ENCODE measurements at regions not wholly inside any gene's neighbourhood (a gene's known extent, or its start where the extent isn't known, plus 50 kb on each side); places are given as distances from the start of the nearest gene placed in this dataset.

DNA sequence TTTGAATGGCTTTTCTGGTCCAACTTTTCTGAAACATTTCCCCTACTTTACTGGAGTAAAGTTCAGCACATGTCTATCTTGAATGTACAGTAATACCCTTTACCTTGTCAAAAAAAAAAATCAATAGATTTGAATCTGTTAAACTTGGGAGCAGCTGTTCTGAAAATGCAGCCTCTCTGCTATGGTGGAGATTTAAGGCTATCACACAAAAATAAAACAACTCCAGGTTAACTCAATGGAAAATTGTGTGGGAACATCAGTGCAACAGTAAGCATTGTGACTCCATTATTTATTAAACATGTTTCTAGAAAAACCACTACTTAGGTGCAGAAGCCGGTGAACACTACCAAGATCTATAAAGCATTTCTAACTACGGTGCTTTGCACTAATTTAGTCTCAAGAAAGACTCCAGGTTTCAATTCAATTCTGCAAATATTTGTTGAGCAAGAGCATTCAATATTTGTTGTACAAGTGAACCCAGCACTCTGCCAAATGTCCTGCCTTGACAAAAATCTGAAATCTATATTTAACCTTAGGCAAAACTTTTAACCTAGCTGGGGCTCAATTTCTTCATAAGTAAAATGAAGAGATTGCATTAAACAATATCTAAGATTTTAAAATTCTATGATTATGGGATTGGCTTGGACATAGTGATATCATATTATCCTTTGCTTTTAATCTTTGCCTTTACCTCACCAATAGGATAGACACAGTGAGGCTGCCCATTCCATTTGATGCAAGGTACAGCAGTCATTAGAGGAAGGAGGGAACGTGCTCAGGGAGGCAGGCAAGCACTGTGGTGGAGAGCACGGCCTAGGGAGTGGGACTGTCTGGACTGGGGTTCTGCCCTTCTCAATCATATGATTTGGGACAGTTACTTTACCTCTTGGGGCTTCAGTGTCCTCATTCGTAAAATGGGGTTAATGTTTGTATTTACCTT lies 155.2 kb downstream of the KITLG start:
- Histone ChIP-seq H3K36me3 (ENCODE audit: control insufficient read depth in 4 of 4, insufficient read depth in 4 of 4, low read length in 3 of 4) (no peaks in the 10 kb centered on the region), H3K27ac (ENCODE audit: insufficient read depth in 1 of 2, low read depth in 1 of 2, low read length in 2 of 2, poor library complexity in 1 of 2, severe bottlenecking in 2 of 2) (no peak overlapping the region), H3K4me3 (ENCODE audit: control insufficient read depth in 1 of 7, extremely low read depth in 1 of 7, insufficient read depth in 4 of 7, low read depth in 2 of 7, low read length in 6 of 7) (no peak overlapping the region), H3K27me3 (replicated peaks in 2 of 5; ENCODE audit: control insufficient read depth in 4 of 5, insufficient read depth in 5 of 5, low read length in 4 of 5) (no peaks in the 10 kb centered on the region), H3K9me3 (ENCODE audit: control extremely low read depth in 1 of 5, control insufficient read depth in 4 of 5, insufficient read depth in 2 of 5, low read depth in 1 of 5, low read length in 4 of 5) (peaks cover 0 to 4% (median 0%) of the 10 kb centered on the region in 5 experiments), H3K4me1 (ENCODE audit: control extremely low read depth in 1 of 4, control insufficient read depth in 4 of 4, insufficient read depth in 4 of 4, low read length in 3 of 4) (no peaks in the 10 kb centered on the region)
- 91% methylated on average over 4 of the region's 5 CpGs for WGBS (ENCODE audit: insufficient coverage)
- DNase-seq: no peak
- CTCF ChIA-PET: no interaction called here
- POLR2A ChIA-PET: no interaction called here

DNA sequence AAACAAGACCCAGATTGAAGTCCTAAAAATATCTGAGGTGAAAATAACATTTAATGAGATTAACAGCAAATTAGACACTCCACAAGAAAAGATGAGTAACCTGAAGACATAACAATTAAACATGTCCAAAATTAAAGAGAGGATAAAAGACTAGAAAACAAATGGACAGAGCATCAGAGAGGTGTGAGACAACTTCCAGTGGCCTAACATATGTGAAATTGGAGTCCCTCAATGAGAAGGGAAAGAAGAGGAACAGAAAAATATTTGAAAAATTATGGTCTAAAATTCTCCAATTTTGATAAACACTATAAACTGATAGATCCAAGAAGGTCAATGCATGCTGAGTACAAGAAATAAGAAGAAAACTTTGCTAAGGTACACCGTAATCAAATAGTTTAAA lies 151.9 kb downstream of the KITLG start:
- Histone ChIP-seq H3K36me3 (ENCODE audit: control insufficient read depth in 4 of 4, insufficient read depth in 4 of 4, low read length in 3 of 4) (no peaks in the 10 kb centered on the region), H3K27ac (ENCODE audit: insufficient read depth in 1 of 2, low read depth in 1 of 2, low read length in 2 of 2, poor library complexity in 1 of 2, severe bottlenecking in 2 of 2) (no peak overlapping the region), H3K27me3 (replicated peaks in 2 of 5; ENCODE audit: control insufficient read depth in 4 of 5, insufficient read depth in 5 of 5, low read length in 4 of 5) (no peaks in the 10 kb centered on the region), H3K4me3 (ENCODE audit: control insufficient read depth in 1 of 7, extremely low read depth in 1 of 7, insufficient read depth in 4 of 7, low read depth in 2 of 7, low read length in 6 of 7) (no peak overlapping the region), H3K4me1 (ENCODE audit: control extremely low read depth in 1 of 4, control insufficient read depth in 4 of 4, insufficient read depth in 4 of 4, low read length in 3 of 4) (peaks cover 3 to 14% (median 9%) of the 10 kb centered on the region in 4 experiments), H3K9me3 (ENCODE audit: control extremely low read depth in 1 of 5, control insufficient read depth in 4 of 5, insufficient read depth in 2 of 5, low read depth in 1 of 5, low read length in 4 of 5) (peaks cover 0 to 4% (median 0%) of the 10 kb centered on the region in 5 experiments)
- DNase-seq: peak in 2 of 3 donors; percentile 18 to 40
- POLR2A ChIA-PET: no interaction called here
- WGBS (ENCODE audit: insufficient coverage): no CpG with 5 or more reads among the region's 1 CpG
- CTCF ChIA-PET: no interaction called here

DNA sequence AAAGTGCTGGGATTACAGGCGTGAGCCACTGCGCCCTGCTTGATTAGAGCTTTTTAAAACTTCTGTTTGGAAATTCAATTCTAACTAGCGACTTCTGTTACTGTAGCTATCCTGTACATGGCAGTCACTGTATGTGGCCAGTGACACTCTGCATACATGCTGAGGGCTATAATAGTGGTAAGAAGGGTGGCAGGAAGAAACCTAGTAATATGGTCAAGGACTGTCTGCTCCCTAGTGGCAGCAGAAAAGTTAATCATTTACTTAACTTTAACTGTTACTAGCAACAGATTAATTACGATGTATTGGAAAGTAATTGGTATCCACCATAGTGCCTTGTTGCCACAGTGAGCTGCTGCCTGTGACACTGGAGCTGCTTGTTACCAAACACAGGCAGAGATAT lies 149.0 kb downstream of the KITLG start:
- DNase-seq: no peak
- peaks cover 17 to 37% (median 28%) of the 10 kb centered on the region in 4 experiments for H3K4me1 ChIP-seq (ENCODE audit: control extremely low read depth in 1 of 4, control insufficient read depth in 4 of 4, insufficient read depth in 4 of 4, low read length in 3 of 4)
- 100% methylated on average over 3 of the region's 4 CpGs for WGBS (ENCODE audit: insufficient coverage)
- ChIA-PET CTCF (no interaction called here), POLR2A (no interaction called here)
- no peaks in the 10 kb centered on the region for H3K36me3 ChIP-seq (ENCODE audit: control insufficient read depth in 4 of 4, insufficient read depth in 4 of 4, low read length in 3 of 4)
- no peaks in the 10 kb centered on the region for H3K27me3 ChIP-seq (replicated peaks in 2 of 5; ENCODE audit: control insufficient read depth in 4 of 5, insufficient read depth in 5 of 5, low read length in 4 of 5)
- peaks cover 0 to 4% (median 0%) of the 10 kb centered on the region in 5 experiments for H3K9me3 ChIP-seq (ENCODE audit: control extremely low read depth in 1 of 5, control insufficient read depth in 4 of 5, insufficient read depth in 2 of 5, low read depth in 1 of 5, low read length in 4 of 5)
- no peak overlapping the region for H3K27ac ChIP-seq (ENCODE audit: insufficient read depth in 1 of 2, low read depth in 1 of 2, low read length in 2 of 2, poor library complexity in 1 of 2, severe bottlenecking in 2 of 2)
- H3K4me3 ChIP-seq (ENCODE audit: control insufficient read depth in 1 of 7, extremely low read depth in 1 of 7, insufficient read depth in 4 of 7, low read depth in 2 of 7, low read length in 6 of 7): no peak overlapping the region

DNA sequence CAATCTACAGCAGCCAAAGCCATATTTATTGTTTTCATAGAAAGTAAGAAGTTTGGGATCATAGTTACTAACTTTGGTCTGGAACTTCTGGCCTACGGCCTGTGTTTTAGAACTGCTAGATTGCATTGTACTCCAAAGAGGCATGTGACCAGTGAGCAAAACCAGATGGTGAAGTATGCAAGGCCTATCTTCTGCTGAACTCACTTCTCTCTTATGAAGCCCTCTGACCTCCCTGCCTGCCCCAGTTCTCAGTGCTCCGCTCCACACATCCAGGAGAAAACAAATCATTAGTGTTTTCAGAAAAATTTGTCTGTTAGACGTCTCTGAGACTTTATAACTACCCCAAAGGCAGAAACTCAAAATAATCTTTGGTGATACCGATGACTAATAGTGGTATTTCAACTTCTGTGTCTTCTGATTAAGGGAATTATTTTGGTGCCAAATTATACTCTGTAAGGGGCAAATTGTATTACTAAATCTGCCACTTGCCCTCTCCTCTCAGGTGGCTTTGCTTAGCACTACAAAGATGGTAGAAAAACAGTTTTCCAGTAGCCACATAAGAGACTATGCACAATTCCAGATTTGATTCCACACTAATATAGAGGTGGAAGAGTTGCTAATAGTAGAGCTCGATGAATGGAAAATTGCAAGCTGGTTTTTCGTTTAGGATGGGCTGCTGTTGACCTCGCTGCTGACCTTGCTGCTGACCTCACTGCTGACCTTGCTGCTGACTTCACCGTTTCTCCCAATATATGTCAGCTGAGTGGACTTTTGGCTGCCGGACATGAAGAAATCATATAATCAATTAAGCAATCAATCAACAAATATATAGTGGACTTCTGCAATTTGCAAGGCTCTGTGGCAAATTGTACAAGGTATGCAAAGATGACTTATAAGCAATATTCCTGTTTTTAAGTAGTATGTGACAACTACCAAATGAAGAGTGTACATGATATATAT lies 147.5 kb downstream of the KITLG start:
- peak in 2 of 3 donors; percentile 22 to 39 for DNase-seq
- Histone ChIP-seq H3K27ac (ENCODE audit: insufficient read depth in 1 of 2, low read depth in 1 of 2, low read length in 2 of 2, poor library complexity in 1 of 2, severe bottlenecking in 2 of 2) (peak overlapping the region; percentile 67 to 90), H3K4me1 (ENCODE audit: control extremely low read depth in 1 of 4, control insufficient read depth in 4 of 4, insufficient read depth in 4 of 4, low read length in 3 of 4) (peaks cover 17 to 37% (median 28%) of the 10 kb centered on the region in 4 experiments), H3K4me3 (ENCODE audit: control insufficient read depth in 1 of 7, extremely low read depth in 1 of 7, insufficient read depth in 4 of 7, low read depth in 2 of 7, low read length in 6 of 7) (no peak overlapping the region), H3K36me3 (ENCODE audit: control insufficient read depth in 4 of 4, insufficient read depth in 4 of 4, low read length in 3 of 4) (no peaks in the 10 kb centered on the region), H3K27me3 (replicated peaks in 2 of 5; ENCODE audit: control insufficient read depth in 4 of 5, insufficient read depth in 5 of 5, low read length in 4 of 5) (no peaks in the 10 kb centered on the region), H3K9me3 (ENCODE audit: control extremely low read depth in 1 of 5, control insufficient read depth in 4 of 5, insufficient read depth in 2 of 5, low read depth in 1 of 5, low read length in 4 of 5) (peaks cover 0 to 9% (median 3%) of the 10 kb centered on the region in 5 experiments)
- ChIA-PET CTCF (interaction anchor here (1.5 kb wide), 1 partner anchor 40 kb away, joined by 8 read pairs; no protein-coding TSS in a partner anchor), POLR2A (no interaction called here)
- WGBS (ENCODE audit: insufficient coverage): 93% methylated on average over 3 of the region's 9 CpGs

DNA sequence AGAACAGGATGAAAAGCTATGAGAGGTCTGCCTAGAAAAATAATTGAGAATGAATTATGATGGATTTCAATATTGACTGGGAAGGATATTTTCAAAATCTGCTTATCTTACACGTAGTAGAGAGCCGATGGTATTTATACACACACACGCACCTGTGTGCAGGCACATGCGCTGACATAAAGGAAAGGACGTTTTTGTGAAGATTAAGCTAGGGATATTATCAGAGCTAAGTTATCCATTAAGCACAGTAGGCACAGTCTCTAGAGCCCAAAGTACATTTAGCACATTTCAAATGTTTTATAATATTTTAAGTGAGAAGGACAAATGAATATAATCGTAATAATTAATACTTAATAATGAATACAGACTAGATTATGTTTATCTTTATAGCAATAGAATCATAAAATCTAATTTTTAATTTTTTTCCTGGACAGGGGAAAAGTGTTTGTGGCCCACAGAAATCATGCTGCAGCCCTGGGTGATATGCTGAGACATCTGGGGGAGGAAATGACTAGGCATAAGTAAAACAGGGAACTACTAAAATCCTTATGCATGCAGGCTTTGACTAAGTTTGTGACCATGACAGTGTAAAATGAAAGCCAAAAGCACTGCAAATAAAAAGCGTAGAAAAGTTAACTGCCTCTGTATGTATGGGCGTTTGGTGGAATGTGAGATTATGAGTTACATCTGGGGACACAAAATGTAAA lies 146.1 kb downstream of the KITLG start:
- DNase-seq: peak; percentile 87 to 98 (median 96)
- no peaks in the 10 kb centered on the region for H3K36me3 ChIP-seq (ENCODE audit: control insufficient read depth in 4 of 4, insufficient read depth in 4 of 4, low read length in 3 of 4)
- H3K4me1 ChIP-seq (ENCODE audit: control extremely low read depth in 1 of 4, control insufficient read depth in 4 of 4, insufficient read depth in 4 of 4, low read length in 3 of 4): peaks cover 17 to 37% (median 28%) of the 10 kb centered on the region in 4 experiments
- 0% methylated on average over 4 of the region's 8 CpGs for WGBS (ENCODE audit: insufficient coverage)
- peak overlapping the region in 2 of 7 experiments; percentile 30 to 52 for H3K4me3 ChIP-seq (ENCODE audit: control insufficient read depth in 1 of 7, extremely low read depth in 1 of 7, insufficient read depth in 4 of 7, low read depth in 2 of 7, low read length in 6 of 7)
- peaks cover 0 to 6% (median 3%) of the 10 kb centered on the region in 5 experiments for H3K9me3 ChIP-seq (ENCODE audit: control extremely low read depth in 1 of 5, control insufficient read depth in 4 of 5, insufficient read depth in 2 of 5, low read depth in 1 of 5, low read length in 4 of 5)
- POLR2A ChIA-PET: no interaction called here
- CTCF ChIA-PET: interaction anchor here (0.8 to 1.5 kb wide), 2 partner anchors 14 to 41 kb away, joined by 4 to 8 read pairs; no protein-coding TSS in a partner anchor
- H3K27me3 ChIP-seq (replicated peaks in 2 of 5; ENCODE audit: control insufficient read depth in 4 of 5, insufficient read depth in 5 of 5, low read length in 4 of 5): no peaks in the 10 kb centered on the region
- peak overlapping the region; percentile 67 to 90 for H3K27ac ChIP-seq (ENCODE audit: insufficient read depth in 1 of 2, low read depth in 1 of 2, low read length in 2 of 2, poor library complexity in 1 of 2, severe bottlenecking in 2 of 2)

DNA sequence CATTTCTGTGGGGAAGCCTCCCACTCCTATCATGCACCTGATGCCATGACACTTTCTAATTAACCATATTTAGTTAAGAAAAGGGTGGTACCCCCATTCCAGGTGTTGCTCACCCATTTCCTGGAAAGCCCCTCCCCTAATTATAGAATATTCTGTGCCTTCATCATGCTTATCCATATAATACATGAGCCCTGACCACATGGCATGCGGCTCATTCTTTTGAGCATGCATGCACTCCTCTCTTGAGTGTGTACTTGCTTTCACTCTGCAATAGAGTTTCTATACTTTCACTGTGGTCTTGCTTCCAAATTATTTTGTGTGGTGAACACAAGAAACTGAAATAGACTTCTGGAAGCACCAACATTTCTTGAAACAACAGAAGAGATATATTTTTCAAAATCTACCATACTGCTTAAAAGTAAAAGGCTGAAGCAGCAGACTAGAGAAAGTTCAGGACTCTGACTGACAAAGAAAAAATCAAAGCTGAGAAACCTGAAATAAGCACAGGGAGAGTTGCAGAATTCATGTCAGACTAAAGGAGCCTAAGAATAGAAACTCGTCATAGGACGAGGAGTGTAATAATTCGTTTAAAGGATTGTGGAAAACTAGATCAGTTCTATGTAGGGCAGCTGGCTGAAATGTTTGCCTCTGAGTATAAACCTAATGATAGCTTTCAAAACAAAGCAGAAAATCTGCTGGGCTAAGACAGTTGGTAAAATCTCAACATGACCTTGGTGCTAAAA lies 144.8 kb downstream of the KITLG start:
- WGBS (ENCODE audit: insufficient coverage): 88% methylated on average over 3 of the region's 4 CpGs
- DNase-seq: peak in 2 of 3 donors; percentile 22 to 40
- Histone ChIP-seq H3K27ac (ENCODE audit: insufficient read depth in 1 of 2, low read depth in 1 of 2, low read length in 2 of 2, poor library complexity in 1 of 2, severe bottlenecking in 2 of 2) (peak overlapping the region in 1 of 2 experiments; percentile 90), H3K36me3 (ENCODE audit: control insufficient read depth in 4 of 4, insufficient read depth in 4 of 4, low read length in 3 of 4) (no peaks in the 10 kb centered on the region), H3K9me3 (ENCODE audit: control extremely low read depth in 1 of 5, control insufficient read depth in 4 of 5, insufficient read depth in 2 of 5, low read depth in 1 of 5, low read length in 4 of 5) (peaks cover 0 to 6% (median 3%) of the 10 kb centered on the region in 5 experiments), H3K27me3 (replicated peaks in 2 of 5; ENCODE audit: control insufficient read depth in 4 of 5, insufficient read depth in 5 of 5, low read length in 4 of 5) (no peaks in the 10 kb centered on the region), H3K4me3 (ENCODE audit: control insufficient read depth in 1 of 7, extremely low read depth in 1 of 7, insufficient read depth in 4 of 7, low read depth in 2 of 7, low read length in 6 of 7) (no peak overlapping the region), H3K4me1 (ENCODE audit: control extremely low read depth in 1 of 4, control insufficient read depth in 4 of 4, insufficient read depth in 4 of 4, low read length in 3 of 4) (peaks cover 17 to 35% (median 28%) of the 10 kb centered on the region in 4 experiments)
- ChIA-PET POLR2A (no interaction called here), CTCF (interaction anchor here (0.5 to 1.0 kb wide), 2 partner anchors 16 to 570 kb away, joined by 3 read pairs; no protein-coding TSS in a partner anchor)
